ENCODE measurements at regions not wholly inside any gene's neighbourhood (a gene's known extent, or its start where the extent isn't known, plus 50 kb on each side); places are given as distances from the start of the nearest gene placed in this dataset.

- no peak for TF ChIP-seq POLR2AphosphoS5 (IDR thresholded peaks at IDR 0.05)
- no peak for TF ChIP-seq CTCF (IDR thresholded peaks at IDR 0.05)
Observed at GRCh38 chr13:40163066-40164000, 503.1 kb downstream of the FOXO1 start.
